Central memory CD4-positive, alpha-beta T cell (primary cell): ENCODE measurements at regions not wholly inside any gene's neighbourhood (a gene's known extent, or its start where the extent isn't known, plus 50 kb on each side); places are given as distances from the start of the nearest gene placed in this dataset.

Experiments used
- DNase-seq: peaks from one replicate; pipeline ENCODE4 v3.0.0; 2022

- no peak for DNase-seq
These were observed 463.3 kb upstream of the DMAC1 start for GRCh38 chr9:8262625-8263622.

GRCh38 chr9:8261737-8262136 is 462.2 kb upstream of the DMAC1 start:
- no peak for DNase-seq

- no peak for DNase-seq
These were observed 459.4 kb upstream of the DMAC1 start for GRCh38 chr9:8259028-8259427.

- no peak for DNase-seq
These were observed 457.3 kb upstream of the DMAC1 start for GRCh38 chr9:8256880-8257279.

- no peak for DNase-seq
These were observed 456.3 kb upstream of the DMAC1 start for GRCh38 chr9:8255850-8256249.

GRCh38 chr9:8254541-8254940 is 455.0 kb upstream of the DMAC1 start:
- DNase-seq: no peak

GRCh38 chr9:8252445-8252844 is 452.9 kb upstream of the DMAC1 start:
- DNase-seq: no peak

- no peak for DNase-seq
These were observed 452.0 kb upstream of the DMAC1 start for GRCh38 chr9:8251566-8251965.

- no peak for DNase-seq
These were observed 445.0 kb upstream of the DMAC1 start for GRCh38 chr9:8244505-8245092.

GRCh38 chr9:8241201-8241600 is 441.6 kb upstream of the DMAC1 start:
- DNase-seq: no peak

GRCh38 chr9:8237096-8237495 is 437.5 kb upstream of the DMAC1 start:
- no peak for DNase-seq

- DNase-seq: no peak
These were observed 435.9 kb upstream of the DMAC1 start for GRCh38 chr9:8235489-8235888.

GRCh38 chr9:8234316-8234715 is 434.7 kb upstream of the DMAC1 start:
- DNase-seq: no peak

- DNase-seq: no peak
These were observed 433.1 kb upstream of the DMAC1 start for GRCh38 chr9:8232726-8233125.

- no peak for DNase-seq
These were observed 429.6 kb upstream of the DMAC1 start for GRCh38 chr9:8229226-8229625.

- no peak for DNase-seq
These were observed 424.8 kb upstream of the DMAC1 start for GRCh38 chr9:8224381-8224801.

GRCh38 chr9:8223861-8224260 is 424.3 kb upstream of the DMAC1 start:
- DNase-seq: no peak

- no peak for DNase-seq
These were observed 421.9 kb upstream of the DMAC1 start for GRCh38 chr9:8221462-8221861.

- DNase-seq: no peak
These were observed 408.9 kb upstream of the DMAC1 start for GRCh38 chr9:8208465-8208864.

GRCh38 chr9:8207596-8207995 is 408.0 kb upstream of the DMAC1 start:
- DNase-seq: no peak

GRCh38 chr9:8206720-8207119 is 407.1 kb upstream of the DMAC1 start:
- DNase-seq: no peak

- DNase-seq: no peak
These were observed 406.0 kb upstream of the DMAC1 start for GRCh38 chr9:8205576-8205975.

GRCh38 chr9:8189881-8190280 is 390.3 kb upstream of the DMAC1 start:
- no peak for DNase-seq

- no peak for DNase-seq
These were observed 389.3 kb upstream of the DMAC1 start for GRCh38 chr9:8188723-8189407.
